ENCODE measurements at regions not wholly inside any gene's neighbourhood (a gene's known extent, or its start where the extent isn't known, plus 50 kb on each side); places are given as distances from the start of the nearest gene placed in this dataset.

GRCh38 chr1:81327743-81328142 lies 473.0 kb upstream of the ADGRL2 start:
- no peak for DNase-seq (ENCODE audit: low spot score)
- no peak for TF ChIP-seq CTCF (IDR thresholded peaks at IDR 0.05; ENCODE audit: extremely low read depth, insufficient read depth, missing control alignments)
- in situ Hi-C loops (cut with MboI; ENCODE audit: low pct_unique_long_range_greater_than_20kb, low sequenced_read_pairs, unreplicated experiment), result no loop called here

- in situ Hi-C loops (cut with MboI; ENCODE audit: low pct_unique_long_range_greater_than_20kb, low sequenced_read_pairs, unreplicated experiment), result no loop called here
Observed at GRCh38 chr1:81327103-81327710, 473.5 kb upstream of the ADGRL2 start.

GRCh38 chr1:81326212-81326611 lies 474.5 kb upstream of the ADGRL2 start:
- DNase-seq (ENCODE audit: low spot score), result no peak
- in situ Hi-C loops (cut with MboI; ENCODE audit: low pct_unique_long_range_greater_than_20kb, low sequenced_read_pairs, unreplicated experiment), result no loop called here
- no peak for TF ChIP-seq CTCF (IDR thresholded peaks at IDR 0.05; ENCODE audit: extremely low read depth, insufficient read depth, missing control alignments)

More at GRCh38 chr1:81327103-81327710, 473.5 kb upstream of the ADGRL2 start:
- DNase-seq (ENCODE audit: low spot score), result no peak
- no peak for TF ChIP-seq CTCF (IDR thresholded peaks at IDR 0.05; ENCODE audit: extremely low read depth, insufficient read depth, missing control alignments)

GRCh38 chr1:81325397-81325796 lies 475.3 kb upstream of the ADGRL2 start:
- no peak for TF ChIP-seq CTCF (IDR thresholded peaks at IDR 0.05; ENCODE audit: extremely low read depth, insufficient read depth, missing control alignments)
- no peak for DNase-seq (ENCODE audit: low spot score)
- in situ Hi-C loops (cut with MboI; ENCODE audit: low pct_unique_long_range_greater_than_20kb, low sequenced_read_pairs, unreplicated experiment), result no loop called here

- no peak for TF ChIP-seq CTCF (IDR thresholded peaks at IDR 0.05; ENCODE audit: extremely low read depth, insufficient read depth, missing control alignments)
- in situ Hi-C loops (cut with MboI; ENCODE audit: low pct_unique_long_range_greater_than_20kb, low sequenced_read_pairs, unreplicated experiment), result no loop called here
- no peak for DNase-seq (ENCODE audit: low spot score)
Observed at GRCh38 chr1:81323862-81324261, 476.9 kb upstream of the ADGRL2 start.

- DNase-seq (ENCODE audit: low spot score), result no peak
- in situ Hi-C loops (cut with MboI; ENCODE audit: low pct_unique_long_range_greater_than_20kb, low sequenced_read_pairs, unreplicated experiment), result no loop called here
- TF ChIP-seq CTCF (IDR thresholded peaks at IDR 0.05; ENCODE audit: extremely low read depth, insufficient read depth, missing control alignments), result no peak
Observed at GRCh38 chr1:81317191-81317590, 483.5 kb upstream of the ADGRL2 start.

Data from GM13977 (cell line).